NCI-H1694 (cell line): ENCODE measurements at regions not wholly inside any gene's neighbourhood (a gene's known extent, or its start where the extent isn't known, plus 50 kb on each side); places are given as distances from the start of the nearest gene placed in this dataset.

ENCODE experiments used
- DNase-seq: peaks from one replicate; lab custom pipeline; 2025; lab: John Stamatoyannopoulos, UW

DNA sequence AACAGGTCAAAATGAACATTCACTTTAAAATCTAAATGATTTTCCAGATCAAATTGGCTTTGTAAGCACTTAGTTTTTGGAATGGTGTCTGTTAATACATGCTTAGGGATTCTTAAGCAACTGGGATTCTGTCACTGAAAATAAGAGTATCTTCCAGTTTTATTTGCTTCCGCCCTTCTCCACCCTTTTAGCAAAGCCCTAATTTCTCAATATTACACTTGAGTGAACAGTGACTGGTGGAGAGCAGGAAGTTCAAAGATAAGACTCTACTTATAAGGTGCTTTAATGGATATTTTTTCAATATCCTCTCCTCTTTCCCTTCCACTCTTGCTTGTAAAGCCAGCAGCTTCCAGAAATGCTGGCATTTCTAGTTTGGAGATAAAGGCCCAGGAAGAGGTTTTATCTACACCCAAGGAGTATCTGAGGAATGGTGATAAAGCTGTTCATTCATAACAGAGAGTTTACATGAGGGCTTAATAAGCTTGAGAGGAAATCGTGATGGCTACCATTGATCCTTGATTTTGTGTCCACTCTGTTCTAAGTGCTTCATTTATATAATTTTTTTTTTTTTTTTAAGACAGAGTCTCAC lies 265.9 kb upstream of the PRICKLE1 start:
- DNase-seq: no peak

DNA sequence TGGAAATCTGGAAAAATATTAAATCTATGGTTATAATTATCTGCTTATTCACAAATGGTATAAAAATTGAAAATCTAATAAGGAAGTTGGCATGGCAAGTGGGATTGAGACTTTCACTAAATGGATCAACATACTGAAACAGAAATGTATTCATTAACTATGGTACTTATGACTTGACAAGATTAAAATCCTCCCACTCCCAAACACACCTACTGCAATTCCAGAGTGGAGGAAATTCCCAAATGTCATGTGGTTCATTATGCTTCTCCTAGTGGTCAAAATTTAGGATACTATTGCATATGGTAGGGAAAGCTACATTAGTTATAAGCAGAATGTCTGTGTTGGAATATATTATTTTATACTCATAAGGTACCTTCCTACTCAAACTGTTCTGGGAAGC lies 265.3 kb upstream of the PRICKLE1 start:
- no peak for DNase-seq

DNA sequence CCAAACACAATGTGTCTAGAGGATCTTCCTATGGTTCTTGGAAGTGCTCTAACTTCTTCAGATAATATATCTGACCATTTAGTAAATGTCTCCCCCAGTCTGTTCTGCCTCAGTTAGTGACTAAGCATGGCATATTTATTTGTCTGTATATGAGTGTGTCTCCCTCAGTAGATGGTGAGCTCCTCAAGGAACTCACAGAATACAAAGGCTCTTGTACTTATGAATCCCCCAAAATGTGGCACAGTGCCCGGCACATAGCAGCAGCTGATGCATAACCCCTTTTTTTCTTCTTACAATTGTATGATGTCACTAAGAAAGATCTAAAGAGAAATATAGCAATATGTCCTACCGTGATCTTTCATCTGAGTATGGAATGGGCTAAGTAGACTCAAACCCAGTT lies 264.7 kb upstream of the PRICKLE1 start:
- DNase-seq: no peak

DNA sequence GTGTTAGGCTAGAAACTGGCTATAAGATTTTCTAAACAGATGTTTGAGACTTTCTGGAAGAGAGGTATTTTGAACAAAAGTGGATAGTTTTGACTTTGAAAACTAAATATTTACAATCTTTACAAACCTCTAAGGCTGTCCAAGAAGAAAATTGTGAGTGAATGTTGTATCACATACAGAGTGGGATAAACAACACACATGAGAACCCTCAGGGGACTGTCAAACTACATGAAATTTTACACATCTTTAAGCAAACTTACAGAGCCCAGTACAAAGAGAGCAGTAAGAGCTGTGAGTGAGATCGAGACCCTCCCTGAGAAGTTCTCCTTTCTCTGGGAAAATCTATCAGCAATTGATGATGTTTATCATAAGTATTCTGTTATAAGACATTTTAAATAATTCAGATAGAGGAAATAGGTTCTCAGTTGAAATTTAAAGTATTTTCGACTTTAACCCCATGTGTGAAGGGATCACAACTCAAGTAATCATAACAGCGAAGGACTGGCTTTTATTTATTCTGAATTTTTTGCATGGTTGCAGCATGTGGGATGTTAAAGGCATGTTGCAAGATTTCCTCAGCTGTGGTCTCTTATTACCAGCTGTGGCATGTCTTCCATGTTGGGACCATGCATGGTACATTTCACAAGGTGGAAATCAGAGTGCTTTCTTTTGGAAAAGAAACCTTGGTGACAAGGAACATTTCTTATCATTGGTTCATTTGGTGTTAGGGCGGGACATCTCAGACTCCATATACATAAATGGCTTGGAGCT lies 264.0 kb upstream of the PRICKLE1 start:
- no peak for DNase-seq

DNA sequence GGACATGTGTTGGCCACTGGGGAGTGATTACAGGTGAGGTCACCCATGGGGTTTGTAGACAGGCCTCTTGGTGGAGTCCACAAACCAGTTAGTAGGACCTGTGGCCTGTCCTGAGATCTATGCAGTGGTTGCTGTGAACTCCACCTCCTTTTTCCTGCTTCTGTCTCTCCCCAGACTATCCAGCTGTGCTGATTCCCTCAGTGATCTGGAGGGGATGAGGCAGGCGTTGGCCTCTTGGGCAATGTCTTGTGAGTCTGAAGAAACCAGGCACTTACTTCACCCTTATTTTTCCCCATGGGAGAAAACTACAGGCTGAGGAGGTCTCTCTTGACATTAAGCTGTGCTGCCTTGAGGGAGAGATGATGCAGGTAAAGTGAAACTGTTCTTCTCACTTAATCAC lies 257.2 kb upstream of the PRICKLE1 start:
- DNase-seq: no peak

DNA sequence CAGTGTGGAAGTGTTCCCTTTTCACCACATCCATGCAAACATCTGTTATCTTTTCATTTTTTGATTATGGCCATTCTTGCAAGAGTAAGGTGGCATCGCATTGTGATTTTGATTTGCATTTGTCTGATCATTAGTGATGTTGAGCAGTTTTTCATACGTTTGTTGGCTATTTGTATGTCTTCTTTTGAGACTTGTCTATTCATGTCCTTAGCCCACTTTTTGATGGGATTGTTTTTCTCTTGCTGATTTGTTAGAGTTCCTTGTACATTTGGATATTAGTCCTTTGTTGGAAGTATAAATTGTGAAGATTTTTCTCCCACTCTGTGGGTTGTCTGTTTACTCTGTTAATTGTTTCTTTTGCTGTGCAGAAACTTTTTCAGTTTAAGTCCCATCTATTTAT lies 244.5 kb upstream of the PRICKLE1 start:
- DNase-seq: no peak

DNA sequence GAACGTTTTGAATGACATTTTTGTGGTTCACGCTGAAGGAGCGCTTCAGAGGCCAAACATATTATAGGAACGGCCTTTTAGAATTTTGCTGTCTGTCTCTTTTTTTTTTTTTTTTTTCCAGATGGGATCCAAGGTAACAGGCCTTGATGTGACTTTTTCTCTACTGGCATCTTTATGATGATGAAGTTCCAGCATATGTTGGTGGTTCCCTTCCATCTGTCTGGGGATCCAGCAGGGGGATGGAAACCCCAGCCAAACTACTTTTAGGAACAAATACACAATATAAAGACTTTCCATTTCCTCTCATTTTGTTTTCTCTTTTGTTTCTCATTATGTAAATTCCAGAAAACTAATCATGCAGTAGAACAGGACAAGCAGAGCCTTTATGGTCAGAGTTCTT lies 239.3 kb upstream of the PRICKLE1 start:
- no peak for DNase-seq

DNA sequence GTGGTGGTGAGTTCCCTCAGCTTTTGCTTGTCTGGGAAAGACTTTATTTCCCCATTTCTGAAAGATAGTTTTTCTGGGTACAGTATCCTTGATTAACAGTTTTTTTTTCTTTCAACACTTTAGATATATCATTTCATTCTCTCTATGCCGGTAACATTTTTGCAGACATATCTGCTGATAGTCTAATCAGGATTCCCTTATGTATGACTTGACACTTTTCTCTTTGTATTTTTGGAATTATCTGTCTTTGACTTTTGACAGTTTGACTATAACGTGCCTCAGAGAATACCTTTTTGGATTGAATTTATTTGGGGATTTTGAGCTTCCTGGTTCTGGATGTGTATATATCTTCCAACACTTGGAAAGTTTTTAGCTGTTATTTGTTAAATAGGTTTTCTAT lies 234.8 kb upstream of the PRICKLE1 start:
- no peak for DNase-seq

DNA sequence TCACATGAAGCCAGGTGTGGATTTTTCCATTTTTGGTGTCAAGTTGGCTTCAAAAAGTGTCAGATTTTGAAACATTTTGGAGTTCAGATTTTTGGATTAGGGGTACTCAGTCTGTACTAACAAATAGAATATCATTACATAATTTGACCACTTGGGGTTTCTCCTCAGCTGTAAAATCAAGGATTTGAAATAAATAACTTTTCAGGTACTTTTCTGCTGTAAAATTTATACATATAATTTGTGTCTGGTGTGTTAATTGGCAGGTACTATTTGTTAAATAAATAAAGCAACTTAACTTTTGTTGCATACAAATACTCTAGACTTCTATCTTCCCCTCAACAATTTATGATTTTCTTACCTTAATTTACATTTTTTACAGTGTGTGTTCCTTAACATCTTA lies 234.1 kb upstream of the PRICKLE1 start:
- DNase-seq: no peak

DNA sequence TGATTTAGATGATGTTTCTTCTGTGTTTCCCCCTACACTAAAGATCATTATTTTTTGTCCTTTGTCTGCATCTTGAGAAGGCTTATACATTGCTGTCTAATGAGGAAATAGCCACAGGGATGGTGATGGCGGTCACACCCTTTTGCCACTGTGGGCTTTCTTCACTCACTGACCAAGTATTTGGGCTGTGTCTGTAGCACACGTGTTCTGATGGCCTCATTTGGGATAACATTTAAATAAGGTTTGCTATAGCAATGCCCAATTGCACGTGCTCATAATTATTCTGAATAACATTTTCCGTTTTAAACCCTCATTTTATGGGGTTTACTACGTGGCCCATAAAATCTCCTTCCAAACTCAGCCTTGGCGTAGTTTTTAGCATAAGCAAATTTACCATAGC lies 230.3 kb upstream of the PRICKLE1 start:
- no peak for DNase-seq

DNA sequence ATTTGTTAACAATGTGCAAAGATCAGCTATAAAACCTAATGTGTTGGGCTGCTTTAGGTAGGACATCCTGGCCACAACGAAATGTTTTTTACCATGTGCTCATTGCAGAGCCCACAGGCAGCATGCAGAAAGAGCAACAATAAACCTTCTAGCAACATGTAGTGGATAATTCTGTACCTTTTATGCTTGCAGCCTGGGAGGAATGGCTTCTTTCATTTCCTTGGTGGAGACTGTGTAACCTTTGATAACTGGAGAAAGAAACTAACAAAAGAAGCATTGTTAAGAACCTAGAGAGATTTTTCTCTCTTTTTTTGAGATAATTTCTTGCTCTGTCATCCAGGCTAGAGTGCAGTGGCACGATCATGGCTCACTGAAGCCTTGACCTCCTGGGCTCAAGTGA lies 225.5 kb upstream of the PRICKLE1 start:
- no peak for DNase-seq

DNA sequence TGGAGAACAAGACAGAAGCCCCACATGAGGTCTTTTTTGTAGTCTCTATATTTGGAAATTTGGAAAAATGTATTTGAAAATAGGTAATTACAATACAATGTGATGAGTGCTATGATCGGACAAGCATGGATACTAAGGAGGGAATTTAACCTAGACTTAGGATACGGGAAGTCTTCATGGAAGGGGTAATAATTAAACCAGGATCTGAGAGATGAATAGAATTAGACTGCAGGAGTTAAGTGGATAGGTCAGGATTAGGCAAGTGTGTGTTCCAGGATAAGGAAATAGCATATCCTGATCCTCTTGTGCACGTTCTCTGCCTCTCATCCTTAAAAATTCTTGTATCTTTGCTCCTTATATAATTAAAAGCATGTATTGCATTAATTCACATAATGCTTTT lies 223.3 kb upstream of the PRICKLE1 start:
- DNase-seq: no peak

DNA sequence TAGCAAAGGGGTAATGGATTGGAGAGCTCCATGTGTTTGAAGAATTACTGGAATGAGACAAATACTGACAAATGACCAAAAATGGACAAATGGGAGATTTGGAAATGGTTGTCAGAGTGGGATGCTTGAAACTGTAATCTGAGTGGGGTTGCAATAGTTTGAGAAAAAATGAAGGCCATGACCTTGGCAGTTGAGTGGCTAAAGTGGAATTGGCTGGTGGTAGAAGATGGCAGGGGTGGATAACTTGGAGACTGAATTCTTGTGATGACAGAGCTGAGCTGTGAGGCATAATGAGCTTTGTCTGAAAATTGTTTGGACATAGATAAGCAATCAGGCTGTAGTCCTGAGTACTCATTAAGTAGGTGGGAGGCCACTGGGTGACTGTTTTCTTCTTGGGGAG lies 222.5 kb upstream of the PRICKLE1 start:
- no peak for DNase-seq

DNA sequence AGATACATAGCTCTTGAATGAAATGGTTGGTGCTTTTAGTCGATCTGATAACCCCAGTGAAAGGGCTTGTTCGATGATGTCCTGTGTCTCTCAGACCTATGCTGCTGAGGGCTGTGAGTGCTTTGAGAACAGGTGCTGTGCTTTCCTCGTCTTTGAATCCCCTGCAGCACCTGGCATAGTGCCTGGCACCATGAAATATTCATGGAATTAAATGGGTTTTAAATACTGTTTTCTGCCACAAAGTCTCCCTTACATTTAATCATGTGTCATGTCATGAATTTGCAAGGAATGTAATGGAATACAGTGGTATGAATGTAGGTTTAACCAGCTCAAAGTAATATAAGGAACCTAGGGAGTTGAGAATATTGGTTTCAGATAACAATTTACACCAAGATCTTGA lies 220.5 kb upstream of the PRICKLE1 start:
- DNase-seq: no peak

DNA sequence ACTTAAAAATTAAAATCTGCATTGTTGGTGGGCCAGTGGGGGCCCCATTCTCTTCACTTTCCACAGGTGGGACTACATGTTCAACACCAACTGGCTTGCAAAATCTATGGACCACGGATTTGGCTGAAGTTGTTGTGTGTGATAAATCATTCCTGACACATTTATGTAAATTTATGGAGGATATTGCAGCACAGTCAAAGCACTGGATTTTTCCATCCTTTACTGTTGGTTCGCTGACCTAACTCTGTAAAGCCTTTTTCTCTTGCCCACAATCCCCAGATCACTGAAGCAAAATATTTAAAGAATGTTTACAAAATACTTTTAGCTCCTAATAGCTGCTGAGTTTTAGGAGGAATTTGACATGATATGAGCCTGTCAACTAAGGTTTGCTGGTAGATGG lies 219.7 kb upstream of the PRICKLE1 start:
- DNase-seq: no peak

DNA sequence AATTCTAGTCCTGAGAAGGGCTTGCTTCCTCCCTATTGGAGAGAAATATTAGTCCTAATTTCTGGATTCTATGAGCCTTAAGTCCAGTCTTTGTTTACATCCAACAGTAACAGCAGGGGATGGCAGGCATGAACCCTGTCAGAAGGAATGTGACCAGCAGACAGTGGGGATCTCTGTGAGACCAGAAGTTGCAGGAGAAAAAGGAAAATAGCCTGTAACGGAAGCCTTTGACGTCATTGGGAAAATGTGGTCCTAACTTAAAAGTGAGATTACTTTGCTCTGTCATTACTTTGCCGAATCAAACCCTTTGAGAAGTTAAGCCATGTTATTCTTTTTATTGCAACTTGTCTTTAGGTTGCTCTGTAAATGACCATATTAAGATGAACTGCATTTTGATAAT lies 218.2 kb upstream of the PRICKLE1 start:
- no peak for DNase-seq

DNA sequence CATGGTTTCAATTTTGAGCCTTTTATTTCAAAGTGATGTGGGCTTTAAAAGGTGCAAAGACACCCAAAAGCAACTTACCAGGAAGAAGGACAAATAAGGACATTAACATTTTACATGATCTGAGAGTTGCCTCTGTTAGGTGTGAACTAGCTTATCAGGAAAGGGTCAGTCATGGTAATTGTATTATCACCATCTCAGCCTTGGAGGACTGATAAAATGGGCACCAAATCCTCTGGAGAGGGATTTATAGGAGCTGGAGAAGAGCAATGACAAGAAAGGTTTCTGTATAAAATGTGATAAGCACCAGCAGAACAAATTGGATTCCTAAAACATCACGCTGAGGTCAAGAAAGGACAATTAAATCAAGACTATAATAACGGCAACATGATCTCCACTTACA lies 217.7 kb upstream of the PRICKLE1 start:
- DNase-seq: no peak

DNA sequence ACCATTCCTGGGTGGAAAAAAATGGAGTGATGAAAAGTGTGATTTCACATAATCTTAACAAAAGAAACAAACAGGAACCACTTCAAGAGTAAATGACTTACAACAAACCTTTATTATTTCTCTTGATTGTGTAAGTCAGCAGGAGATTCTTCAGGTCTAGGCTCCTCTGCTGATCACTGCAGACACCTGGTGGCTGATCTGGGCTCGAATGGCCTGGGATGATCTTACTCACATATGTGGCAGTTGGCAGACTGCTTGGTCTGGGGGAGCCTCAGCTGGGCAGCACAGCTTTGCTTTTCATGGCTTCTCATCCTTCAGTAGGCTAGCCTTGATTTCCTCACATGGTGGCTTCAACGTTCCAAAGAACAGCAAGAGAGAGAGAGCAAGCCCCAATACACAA lies 215.4 kb upstream of the PRICKLE1 start:
- no peak for DNase-seq

DNA sequence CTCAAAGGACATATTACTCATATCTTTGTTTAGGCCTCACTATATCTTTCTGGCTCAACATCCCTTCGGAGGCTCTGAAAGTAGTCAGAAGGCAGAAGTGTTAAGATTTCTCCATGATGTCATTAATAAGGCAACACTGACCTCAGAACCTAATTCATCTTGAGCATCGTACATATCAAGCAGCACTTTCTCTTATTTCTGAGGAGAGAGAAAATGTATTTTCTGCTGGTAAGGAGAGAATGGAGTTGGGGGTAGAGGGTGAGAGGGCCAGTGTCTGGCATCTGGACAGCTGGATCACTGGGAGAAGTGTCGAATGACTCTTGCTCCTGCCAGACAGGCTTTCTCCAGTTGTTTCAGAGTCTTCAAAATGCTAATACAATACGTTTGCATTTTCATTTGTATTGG lies 213.2 kb upstream of the PRICKLE1 start:
- no peak for DNase-seq

DNA sequence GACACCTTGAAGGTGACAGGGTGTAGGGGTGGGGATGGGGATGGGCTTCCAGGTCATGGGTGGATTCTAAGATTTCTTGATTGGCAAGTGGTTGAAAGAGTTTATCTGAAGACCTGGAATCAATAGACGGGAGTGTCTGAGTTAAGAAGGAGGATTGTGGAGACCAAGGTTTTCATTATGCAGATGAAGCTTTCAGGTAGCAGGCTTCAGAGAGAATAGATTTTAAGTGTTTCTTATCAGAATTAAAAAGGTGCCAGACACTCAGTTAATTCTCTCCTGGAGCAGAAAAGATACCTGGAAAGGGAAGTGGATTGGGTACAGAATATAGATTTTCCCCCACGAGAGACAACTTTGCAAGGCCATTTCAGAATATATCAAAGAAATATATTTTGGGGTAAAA lies 211.7 kb upstream of the PRICKLE1 start:
- no peak for DNase-seq

DNA sequence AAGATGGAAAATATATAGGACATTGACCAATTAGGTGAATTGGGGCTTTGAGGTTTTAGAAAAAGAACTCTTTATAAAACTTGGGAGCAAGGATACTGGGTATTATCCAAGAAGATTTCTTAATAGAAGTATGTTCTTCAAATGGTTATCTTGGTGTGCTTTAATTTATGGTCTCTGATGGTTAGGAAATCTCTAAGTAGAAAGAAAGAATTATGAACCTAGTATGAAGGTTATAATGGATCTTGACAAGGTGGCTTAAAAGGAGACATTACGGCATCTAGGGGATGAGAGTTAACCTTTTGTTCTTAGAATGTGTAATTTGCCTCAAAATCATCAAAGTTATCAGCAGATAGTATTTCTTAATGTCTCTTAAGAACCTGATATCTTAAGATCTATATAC lies 210.4 kb upstream of the PRICKLE1 start:
- no peak for DNase-seq

DNA sequence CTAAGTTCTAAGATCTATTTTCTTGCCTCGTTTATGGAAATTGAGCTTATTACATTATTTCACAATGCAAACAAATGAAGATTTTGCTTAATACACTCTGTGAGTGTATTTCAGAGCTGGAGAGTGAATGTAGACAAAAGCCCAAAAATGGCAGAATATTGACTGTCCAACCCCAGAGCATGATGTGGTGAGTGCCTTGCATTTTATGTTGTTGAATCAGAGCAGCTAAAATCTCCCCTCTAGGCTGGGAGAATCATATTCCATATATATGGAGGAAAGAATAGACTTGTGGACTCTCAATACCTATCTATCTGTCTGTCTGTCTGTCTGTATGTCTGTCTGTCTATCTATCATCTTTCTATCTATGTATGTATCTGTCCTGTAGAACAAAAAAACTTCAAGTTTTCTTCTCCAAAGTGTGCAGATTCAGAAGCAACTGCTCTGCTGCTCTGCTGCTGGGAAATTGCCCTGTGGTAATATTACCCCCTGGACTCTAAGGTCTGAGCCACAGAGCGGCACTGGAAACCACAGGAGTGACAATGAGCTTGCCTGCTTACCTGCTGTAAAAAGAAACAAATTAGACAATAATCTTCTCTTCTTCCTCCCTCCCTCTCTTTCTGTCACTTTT lies 209.4 kb upstream of the PRICKLE1 start:
- DNase-seq: no peak

DNA sequence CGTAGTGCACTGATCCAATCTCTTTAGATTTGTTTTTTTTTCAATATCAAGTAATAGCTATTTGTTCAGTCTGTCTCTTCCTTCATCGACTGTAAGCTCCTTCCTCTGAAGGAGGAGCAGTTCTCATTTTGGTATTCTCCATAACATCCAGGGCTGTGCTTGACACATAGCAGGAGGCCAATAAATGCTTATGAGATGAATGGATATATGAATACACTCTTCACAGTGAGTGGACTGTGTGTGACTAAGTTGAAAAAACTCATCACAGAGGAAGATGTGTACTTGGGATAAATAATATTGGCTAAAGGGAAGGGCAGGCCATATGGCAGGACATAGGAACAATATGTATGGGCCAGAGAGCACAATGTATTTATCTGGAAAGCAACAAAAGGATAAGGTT lies 205.3 kb upstream of the PRICKLE1 start:
- DNase-seq: no peak

DNA sequence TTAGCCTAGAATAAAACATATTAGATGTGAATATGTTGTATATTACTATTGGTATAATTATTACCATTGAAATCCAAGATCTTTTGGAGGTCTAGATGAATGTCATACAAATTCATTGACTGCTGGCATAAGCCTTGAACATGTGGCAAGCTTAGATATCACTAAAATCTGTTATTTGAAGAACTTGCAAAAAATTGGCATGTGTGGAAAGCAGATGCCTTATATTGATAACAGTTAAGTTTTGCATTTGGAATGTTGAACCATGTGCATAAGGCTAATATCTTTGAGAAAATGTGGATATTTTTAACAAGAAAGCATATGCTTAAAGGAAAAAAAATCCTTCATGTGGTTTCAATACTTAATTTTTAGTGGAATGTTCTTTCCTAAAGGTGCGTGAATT lies 203.6 kb upstream of the PRICKLE1 start:
- no peak for DNase-seq
